Brain microvascular endothelial cell (primary cell): ENCODE measurements at regions not wholly inside any gene's neighbourhood (a gene's known extent, or its start where the extent isn't known, plus 50 kb on each side); places are given as distances from the start of the nearest gene placed in this dataset.

ENCODE experiments used
- DNase-seq: peaks from one replicate; pipeline ENCODE4 v3.0.0-alpha.2; 2020
- H3K27ac ChIP-seq: fragments of 250-450 bp; sonication (Bioruptor Pico); 2 replicates; pipeline ENCODE4 v1.5.1; 2020; ENCODE audit warnings: mild to moderate bottlenecking, moderate library complexity
- H3K27me3 ChIP-seq: fragments of 250-450 bp; sonication (Bioruptor Pico); replicated peaks from 2 replicates; pipeline ENCODE4 v1.5.1; 2020; ENCODE audit warnings: mild to moderate bottlenecking
- H3K36me3 ChIP-seq: fragments of 250-450 bp; sonication (Bioruptor Pico); replicated peaks from 2 replicates; pipeline ENCODE4 v1.5.1; 2020; ENCODE audit warnings: mild to moderate bottlenecking
- H3K4me3 ChIP-seq: 2 replicates; pipeline ENCODE4 v1.5.1; 2011; ENCODE audit warnings: low read depth, mild to moderate bottlenecking, control low read depth, low read length, moderate library complexity
- in situ Hi-C: cut with HindIII; loops from 2 replicates; pipeline ENCODE4 v1.10.0; 2017; ENCODE audit warnings: low sequenced_read_pairs, low pct_ligation_motif_present
- TF ChIP-seq, protein P1 (sequence below): IDR thresholded peaks from 2 replicates; pipeline ENCODE4 v1.5.1; 2011; ENCODE audit warnings: low read depth, mild to moderate bottlenecking, moderate library complexity, low read length, control low read depth, inconsistent platforms; ENCODE audit errors: missing control alignments

DNA sequence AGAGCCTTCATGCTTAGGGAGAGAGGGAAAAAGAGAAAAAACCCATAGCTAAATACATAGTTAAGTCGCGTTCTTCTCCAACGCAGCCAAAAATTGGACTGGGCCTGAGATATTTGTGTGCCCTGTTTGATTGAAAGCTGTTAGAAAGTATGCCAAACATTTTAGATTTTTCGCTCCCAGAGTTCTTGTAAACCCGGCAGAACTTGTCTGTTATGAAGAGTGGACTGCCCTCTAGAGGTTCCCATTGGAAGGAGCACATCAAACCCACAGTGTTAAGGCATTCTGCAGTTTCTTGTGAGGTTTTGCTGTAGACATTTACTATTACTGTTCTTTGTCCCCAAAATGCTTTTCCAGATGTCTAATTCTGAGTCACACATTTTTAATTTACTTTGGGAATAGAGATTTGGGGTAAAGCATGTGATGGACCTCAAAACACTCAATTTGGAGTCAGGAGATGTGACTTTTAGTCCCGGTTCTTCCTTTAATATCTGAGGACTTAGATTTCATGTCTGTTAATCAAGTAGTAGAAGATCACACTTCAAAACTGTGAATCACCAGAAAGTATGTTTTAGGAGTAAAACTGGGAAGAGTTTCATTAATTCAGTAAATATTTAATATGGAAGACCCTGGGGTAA, 96.6 kb downstream of the PCSK1 start:
- TF ChIP-seq, protein P1, sequence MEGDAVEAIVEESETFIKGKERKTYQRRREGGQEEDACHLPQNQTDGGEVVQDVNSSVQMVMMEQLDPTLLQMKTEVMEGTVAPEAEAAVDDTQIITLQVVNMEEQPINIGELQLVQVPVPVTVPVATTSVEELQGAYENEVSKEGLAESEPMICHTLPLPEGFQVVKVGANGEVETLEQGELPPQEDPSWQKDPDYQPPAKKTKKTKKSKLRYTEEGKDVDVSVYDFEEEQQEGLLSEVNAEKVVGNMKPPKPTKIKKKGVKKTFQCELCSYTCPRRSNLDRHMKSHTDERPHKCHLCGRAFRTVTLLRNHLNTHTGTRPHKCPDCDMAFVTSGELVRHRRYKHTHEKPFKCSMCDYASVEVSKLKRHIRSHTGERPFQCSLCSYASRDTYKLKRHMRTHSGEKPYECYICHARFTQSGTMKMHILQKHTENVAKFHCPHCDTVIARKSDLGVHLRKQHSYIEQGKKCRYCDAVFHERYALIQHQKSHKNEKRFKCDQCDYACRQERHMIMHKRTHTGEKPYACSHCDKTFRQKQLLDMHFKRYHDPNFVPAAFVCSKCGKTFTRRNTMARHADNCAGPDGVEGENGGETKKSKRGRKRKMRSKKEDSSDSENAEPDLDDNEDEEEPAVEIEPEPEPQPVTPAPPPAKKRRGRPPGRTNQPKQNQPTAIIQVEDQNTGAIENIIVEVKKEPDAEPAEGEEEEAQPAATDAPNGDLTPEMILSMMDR: peak; percentile 90
- peak overlapping the region; percentile 22 for H3K27ac ChIP-seq
- in situ Hi-C loops: loop anchor here (10.0 to 25.0 kb wide), 2 partner anchors 276 to 382 kb away; no protein-coding TSS in a partner anchor
- H3K36me3 ChIP-seq: no peaks in the 10 kb centered on the region
- H3K4me3 ChIP-seq: no peak overlapping the region
- DNase-seq: peak; percentile 92
- no peaks in the 10 kb centered on the region for H3K27me3 ChIP-seq

DNA sequence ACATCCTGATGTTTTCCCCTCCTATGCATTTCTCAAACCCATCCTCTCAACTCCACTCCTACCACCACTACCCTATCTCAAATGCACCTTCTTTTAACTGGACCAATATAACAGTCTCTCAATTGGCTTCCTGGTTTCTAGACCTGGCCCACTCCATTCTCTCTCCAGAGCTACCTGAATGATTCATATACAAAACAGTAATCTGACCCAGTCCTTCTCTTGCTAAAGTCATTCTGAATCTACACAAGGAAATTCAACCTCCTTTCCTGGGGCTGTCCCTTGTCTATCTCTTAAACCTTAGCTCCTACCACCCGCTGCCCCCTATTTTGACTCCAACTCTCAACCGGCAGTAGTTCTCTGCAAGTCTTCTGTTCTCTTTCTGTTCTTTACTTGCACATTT, 97.2 kb downstream of the PCSK1 start:
- peak overlapping the region; percentile 22 for H3K27ac ChIP-seq
- H3K27me3 ChIP-seq: no peaks in the 10 kb centered on the region
- H3K36me3 ChIP-seq: no peaks in the 10 kb centered on the region
- H3K4me3 ChIP-seq: no peak overlapping the region
- DNase-seq: no peak
- in situ Hi-C loops: loop anchor here (10.0 to 25.0 kb wide), 2 partner anchors 276 to 381 kb away; no protein-coding TSS in a partner anchor
- TF ChIP-seq, protein P1: no peak

DNA sequence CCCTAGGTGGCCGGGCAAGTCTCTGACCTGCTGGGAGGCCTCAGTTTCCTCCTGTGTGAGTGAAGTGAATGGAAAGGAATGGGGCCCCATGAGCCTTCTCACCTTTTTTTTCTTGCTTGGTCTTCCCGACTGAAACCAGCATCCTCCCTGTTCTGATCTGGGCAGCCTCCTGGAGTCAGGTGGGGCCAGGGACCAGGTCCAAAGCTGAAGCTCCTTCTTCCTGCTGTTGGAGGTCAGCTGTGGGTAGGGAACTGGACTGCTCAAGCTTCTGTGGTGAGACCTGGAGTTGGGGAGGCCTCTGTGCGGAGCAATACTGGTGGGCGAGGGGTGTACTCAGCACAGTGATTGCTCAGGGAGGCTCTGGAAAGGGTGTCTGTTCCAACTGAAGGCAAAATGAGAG, 99.7 kb downstream of the PCSK1 start:
- no peaks in the 10 kb centered on the region for H3K27me3 ChIP-seq
- no peak for DNase-seq
- in situ Hi-C loops: loop anchor here (10.0 to 25.0 kb wide), 2 partner anchors 279 to 379 kb away; no protein-coding TSS in a partner anchor
- TF ChIP-seq, protein P1: no peak
- no peaks in the 10 kb centered on the region for H3K36me3 ChIP-seq
- H3K4me3 ChIP-seq: no peak overlapping the region
- H3K27ac ChIP-seq: no peak overlapping the region

DNA sequence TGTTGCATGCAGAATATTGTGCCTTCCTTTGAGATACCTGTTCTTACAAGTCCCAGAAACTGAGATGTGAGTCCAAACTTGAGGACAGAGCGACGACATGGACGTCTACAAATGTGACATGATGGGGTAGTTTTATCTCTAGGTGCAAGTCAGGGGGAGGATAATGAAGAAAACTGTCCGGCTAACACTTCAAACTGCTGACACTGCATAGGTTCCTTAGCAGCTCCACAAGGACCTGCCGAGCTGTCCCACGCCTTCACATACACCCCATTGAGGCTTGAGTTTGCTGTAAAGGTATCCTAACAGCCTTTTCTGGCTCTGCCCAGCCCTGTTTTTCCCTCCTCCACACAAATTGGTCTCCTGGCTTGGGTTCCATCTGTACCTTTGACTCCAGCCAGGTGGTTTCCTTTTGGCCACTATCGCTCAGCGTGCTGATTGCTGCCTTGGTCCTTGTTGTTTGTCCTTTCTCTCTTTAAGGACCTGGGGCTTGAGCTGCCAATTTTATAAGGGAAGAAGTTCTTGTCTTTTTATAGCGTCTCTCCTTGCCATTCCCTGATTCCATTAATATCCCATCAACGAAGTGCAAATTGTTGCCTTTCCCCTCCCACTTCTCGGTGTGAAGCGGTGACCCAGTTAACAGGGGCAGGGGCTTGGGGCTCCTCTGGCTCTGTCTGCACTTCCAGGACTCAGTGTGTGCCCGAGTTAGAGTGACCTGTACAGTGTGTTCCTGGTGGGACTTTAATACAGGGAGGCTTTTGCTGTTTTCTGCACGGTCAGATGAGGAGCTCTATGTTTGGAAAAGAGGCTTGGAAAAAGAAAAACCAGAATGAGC, 100.3 kb downstream of the PCSK1 start:
- in situ Hi-C loops: loop anchor here (10.0 to 25.0 kb wide), 2 partner anchors 280 to 378 kb away; no protein-coding TSS in a partner anchor
- Histone ChIP-seq H3K27me3 (no peaks in the 10 kb centered on the region), H3K4me3 (no peak overlapping the region), H3K36me3 (no peaks in the 10 kb centered on the region), H3K27ac (no peak overlapping the region)
- TF ChIP-seq, protein P1: no peak
- no peak for DNase-seq

DNA sequence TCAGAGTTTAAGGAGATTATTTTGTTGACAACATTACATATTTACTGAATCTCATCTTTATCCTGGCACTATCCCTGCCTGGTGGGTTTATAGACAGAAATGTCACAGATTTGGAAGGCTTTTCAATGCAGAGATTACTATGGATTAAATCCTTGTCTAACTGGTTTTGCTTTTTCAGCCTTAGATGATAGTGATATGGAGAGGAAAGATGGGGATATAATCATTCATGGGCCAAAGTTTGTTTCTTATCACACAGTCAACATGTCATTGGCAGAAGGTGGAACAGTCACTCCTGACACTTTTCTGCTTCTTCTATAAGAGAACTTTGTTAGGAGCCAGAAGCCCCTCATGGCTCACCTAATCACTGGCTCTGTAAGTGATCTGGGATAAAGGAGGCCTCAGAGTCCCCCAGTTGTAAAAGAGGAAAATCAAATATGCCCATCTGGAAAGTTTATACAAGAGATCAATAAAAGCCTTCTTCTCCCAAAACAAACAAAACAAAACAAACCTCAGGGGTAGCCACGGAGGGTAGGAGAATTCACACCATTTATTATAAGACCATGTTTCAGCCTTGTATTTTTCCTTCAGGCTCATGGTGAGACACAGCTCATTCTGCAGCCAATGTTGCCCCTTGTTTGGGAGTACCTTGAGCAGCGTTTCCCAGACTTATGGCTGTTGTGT, 101.2 kb downstream of the PCSK1 start:
- in situ Hi-C loops: loop anchor here (10.0 to 25.0 kb wide), 2 partner anchors 280 to 377 kb away; no protein-coding TSS in a partner anchor
- TF ChIP-seq, protein P1: no peak
- no peak overlapping the region for H3K4me3 ChIP-seq
- DNase-seq: no peak
- no peaks in the 10 kb centered on the region for H3K36me3 ChIP-seq
- no peak overlapping the region for H3K27ac ChIP-seq
- H3K27me3 ChIP-seq: no peaks in the 10 kb centered on the region
